ENCODE measurements at regions not wholly inside any gene's neighbourhood (a gene's known extent, or its start where the extent isn't known, plus 50 kb on each side); places are given as distances from the start of the nearest gene placed in this dataset.

DNA sequence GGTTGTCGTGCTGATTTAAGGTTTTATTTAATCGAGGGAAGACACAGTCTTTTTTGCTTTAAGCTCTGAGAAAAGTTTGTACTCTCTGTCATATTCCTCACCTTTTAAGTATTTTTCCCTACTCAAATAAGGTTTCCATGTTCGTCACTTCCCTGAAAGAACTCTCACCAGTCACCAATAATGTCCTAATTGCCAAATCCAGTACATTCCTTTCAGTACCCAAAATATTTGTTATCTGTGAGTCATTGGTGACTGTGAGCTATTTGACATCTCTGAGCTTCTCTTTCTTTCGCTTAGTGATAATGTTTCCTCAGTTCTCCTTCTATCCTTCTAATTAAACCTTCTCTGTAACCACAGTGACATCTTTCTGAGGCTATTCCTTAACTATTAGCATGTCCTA, 874.2 kb upstream of the ADGRL2 start:
- no peak for TF ChIP-seq EP300 (IDR thresholded peaks at IDR 0.05; ENCODE audit: borderline replicate concordance)
- TF ChIP-seq ZBTB7A (IDR thresholded peaks at IDR 0.05; ENCODE audit: low read depth) = no peak
- no peak for TF ChIP-seq NFIC (IDR thresholded peaks at IDR 0.05)
- no peak for TF ChIP-seq TCF12 (IDR thresholded peaks at IDR 0.05; ENCODE audit: low read depth)
- TF ChIP-seq, protein P1, sequence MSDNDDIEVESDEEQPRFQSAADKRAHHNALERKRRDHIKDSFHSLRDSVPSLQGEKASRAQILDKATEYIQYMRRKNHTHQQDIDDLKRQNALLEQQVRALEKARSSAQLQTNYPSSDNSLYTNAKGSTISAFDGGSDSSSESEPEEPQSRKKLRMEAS (IDR thresholded peaks at IDR 0.05) = no peak
- TF ChIP-seq FOXM1 (IDR thresholded peaks at IDR 0.05; ENCODE audit: borderline replicate concordance, low read depth) = no peak
- TF ChIP-seq TEAD4 (IDR thresholded peaks at IDR 0.05) = no peak
- no peak for TF ChIP-seq CREB1 (IDR thresholded peaks at IDR 0.05; ENCODE audit: low read depth)
- no peak for TF ChIP-seq RAD21 (IDR thresholded peaks at IDR 0.05; ENCODE audit: low read depth)
- TF ChIP-seq CEBPB (IDR thresholded peaks at IDR 0.05) = no peak
- TF ChIP-seq EGR1 (IDR thresholded peaks at IDR 0.05) = no peak

DNA sequence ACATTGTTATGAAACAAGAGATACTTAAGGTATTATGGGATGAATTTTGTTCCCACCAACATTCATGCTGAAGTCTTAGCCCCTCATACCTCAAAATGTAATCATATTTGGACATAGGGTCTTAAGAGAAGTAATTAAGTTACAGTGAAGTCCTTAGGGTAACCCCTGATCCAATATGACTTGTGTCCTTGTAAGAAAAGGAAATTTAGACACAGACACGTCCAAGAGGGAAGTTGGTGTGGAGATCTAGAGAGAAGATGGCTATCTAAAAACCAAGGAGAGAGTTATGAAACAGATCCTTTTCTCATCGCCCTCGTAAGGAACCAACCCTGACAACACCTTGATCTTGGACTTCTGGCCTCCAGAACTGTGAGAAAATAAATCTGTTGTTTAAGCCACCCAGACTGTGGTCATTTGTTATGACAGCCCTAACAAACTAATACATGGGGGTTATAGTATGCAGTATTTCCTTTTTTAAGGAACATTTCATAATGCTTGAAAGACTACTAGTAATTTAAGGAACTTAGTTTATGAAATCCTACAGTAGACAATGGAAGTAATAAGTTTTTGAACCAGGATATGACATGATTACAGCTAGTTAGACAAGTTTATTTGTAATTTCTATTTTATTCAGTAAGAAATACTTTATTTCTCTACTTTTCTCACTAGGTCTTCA, 875.5 kb upstream of the ADGRL2 start:
- no peak for TF ChIP-seq ZBTB7A (IDR thresholded peaks at IDR 0.05; ENCODE audit: low read depth)

DNA sequence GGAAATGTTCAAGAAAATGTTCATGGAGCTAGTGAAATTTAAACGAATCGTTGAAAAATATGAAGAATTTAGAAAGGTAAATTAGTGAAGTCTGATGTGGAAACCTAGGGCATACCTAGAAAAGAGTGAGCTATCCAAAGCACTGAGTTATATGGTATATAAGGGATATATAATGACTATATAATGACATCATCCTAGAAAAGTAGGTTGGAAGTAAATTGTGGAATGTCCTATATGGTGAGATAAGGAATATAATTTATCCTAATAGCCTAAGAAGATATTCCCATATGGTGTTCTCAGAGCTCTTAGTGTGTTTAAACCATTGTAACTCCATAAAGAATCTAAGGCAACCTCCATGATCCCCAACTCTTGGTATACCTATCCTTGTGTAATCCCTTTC, 876.4 kb upstream of the ADGRL2 start:
- TF ChIP-seq EP300 (IDR thresholded peaks at IDR 0.05; ENCODE audit: borderline replicate concordance) (no peak), NFIC (IDR thresholded peaks at IDR 0.05) (no peak), EGR1 (IDR thresholded peaks at IDR 0.05) (no peak), TAF1 (IDR thresholded peaks at IDR 0.05; ENCODE audit: low read depth) (no peak), YY1 (IDR thresholded peaks at IDR 0.05; ENCODE audit: low read depth) (no peak), CREB1 (IDR thresholded peaks at IDR 0.05; ENCODE audit: low read depth) (no peak), CEBPB (IDR thresholded peaks at IDR 0.05) (no peak), ZBTB7A (IDR thresholded peaks at IDR 0.05; ENCODE audit: low read depth) (no peak), TCF12 (IDR thresholded peaks at IDR 0.05; ENCODE audit: low read depth) (no peak), RAD21 (IDR thresholded peaks at IDR 0.05; ENCODE audit: low read depth) (no peak), FOXM1 (IDR thresholded peaks at IDR 0.05; ENCODE audit: borderline replicate concordance, low read depth) (no peak)
- TF ChIP-seq, protein P1 (IDR thresholded peaks at IDR 0.05) = no peak
- TF ChIP-seq, protein P2, sequence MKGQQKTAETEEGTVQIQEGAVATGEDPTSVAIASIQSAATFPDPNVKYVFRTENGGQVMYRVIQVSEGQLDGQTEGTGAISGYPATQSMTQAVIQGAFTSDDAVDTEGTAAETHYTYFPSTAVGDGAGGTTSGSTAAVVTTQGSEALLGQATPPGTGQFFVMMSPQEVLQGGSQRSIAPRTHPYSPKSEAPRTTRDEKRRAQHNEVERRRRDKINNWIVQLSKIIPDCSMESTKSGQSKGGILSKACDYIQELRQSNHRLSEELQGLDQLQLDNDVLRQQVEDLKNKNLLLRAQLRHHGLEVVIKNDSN (IDR thresholded peaks at IDR 0.05) = no peak
- TF ChIP-seq, protein P3, sequence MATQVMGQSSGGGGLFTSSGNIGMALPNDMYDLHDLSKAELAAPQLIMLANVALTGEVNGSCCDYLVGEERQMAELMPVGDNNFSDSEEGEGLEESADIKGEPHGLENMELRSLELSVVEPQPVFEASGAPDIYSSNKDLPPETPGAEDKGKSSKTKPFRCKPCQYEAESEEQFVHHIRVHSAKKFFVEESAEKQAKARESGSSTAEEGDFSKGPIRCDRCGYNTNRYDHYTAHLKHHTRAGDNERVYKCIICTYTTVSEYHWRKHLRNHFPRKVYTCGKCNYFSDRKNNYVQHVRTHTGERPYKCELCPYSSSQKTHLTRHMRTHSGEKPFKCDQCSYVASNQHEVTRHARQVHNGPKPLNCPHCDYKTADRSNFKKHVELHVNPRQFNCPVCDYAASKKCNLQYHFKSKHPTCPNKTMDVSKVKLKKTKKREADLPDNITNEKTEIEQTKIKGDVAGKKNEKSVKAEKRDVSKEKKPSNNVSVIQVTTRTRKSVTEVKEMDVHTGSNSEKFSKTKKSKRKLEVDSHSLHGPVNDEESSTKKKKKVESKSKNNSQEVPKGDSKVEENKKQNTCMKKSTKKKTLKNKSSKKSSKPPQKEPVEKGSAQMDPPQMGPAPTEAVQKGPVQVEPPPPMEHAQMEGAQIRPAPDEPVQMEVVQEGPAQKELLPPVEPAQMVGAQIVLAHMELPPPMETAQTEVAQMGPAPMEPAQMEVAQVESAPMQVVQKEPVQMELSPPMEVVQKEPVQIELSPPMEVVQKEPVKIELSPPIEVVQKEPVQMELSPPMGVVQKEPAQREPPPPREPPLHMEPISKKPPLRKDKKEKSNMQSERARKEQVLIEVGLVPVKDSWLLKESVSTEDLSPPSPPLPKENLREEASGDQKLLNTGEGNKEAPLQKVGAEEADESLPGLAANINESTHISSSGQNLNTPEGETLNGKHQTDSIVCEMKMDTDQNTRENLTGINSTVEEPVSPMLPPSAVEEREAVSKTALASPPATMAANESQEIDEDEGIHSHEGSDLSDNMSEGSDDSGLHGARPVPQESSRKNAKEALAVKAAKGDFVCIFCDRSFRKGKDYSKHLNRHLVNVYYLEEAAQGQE (IDR thresholded peaks at IDR 0.05; ENCODE audit: low read depth) = no peak

DNA sequence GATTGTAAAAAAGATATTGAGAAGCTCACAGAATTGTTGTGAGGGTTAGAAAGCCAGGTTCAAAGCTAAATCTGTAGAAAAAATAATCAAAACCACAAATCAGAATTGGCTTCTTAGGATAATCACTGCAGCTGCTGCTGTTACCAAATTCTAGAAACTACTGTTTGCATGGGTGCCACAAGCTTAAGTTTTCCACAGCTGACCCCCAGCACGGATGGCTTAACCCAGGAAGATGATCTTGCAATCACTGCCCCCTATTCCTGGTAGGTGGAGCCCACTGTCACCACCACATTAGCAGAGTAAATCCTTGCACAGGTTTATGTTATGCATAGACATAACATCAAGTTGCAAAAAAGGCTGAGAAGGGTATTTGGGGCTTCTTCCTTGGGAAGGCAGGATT, 877.8 kb upstream of the ADGRL2 start:
- TF ChIP-seq RAD21 (IDR thresholded peaks at IDR 0.05; ENCODE audit: low read depth) = no peak
- no peak for TF ChIP-seq TCF12 (IDR thresholded peaks at IDR 0.05; ENCODE audit: low read depth)
- TF ChIP-seq, protein P1 (IDR thresholded peaks at IDR 0.05) = no peak
- no peak for TF ChIP-seq EGR1 (IDR thresholded peaks at IDR 0.05)
- no peak for TF ChIP-seq FOXM1 (IDR thresholded peaks at IDR 0.05; ENCODE audit: borderline replicate concordance, low read depth)
- no peak for TF ChIP-seq TAF1 (IDR thresholded peaks at IDR 0.05; ENCODE audit: low read depth)
- no peak for TF ChIP-seq YY1 (IDR thresholded peaks at IDR 0.05; ENCODE audit: low read depth)
- no peak for TF ChIP-seq CREB1 (IDR thresholded peaks at IDR 0.05; ENCODE audit: low read depth)
- TF ChIP-seq TEAD4 (IDR thresholded peaks at IDR 0.05) = no peak
- TF ChIP-seq ZBTB7A (IDR thresholded peaks at IDR 0.05; ENCODE audit: low read depth) = no peak
- TF ChIP-seq CEBPB (IDR thresholded peaks at IDR 0.05) = no peak
- TF ChIP-seq, protein P3 (IDR thresholded peaks at IDR 0.05; ENCODE audit: low read depth) = no peak
- no peak for TF ChIP-seq EP300 (IDR thresholded peaks at IDR 0.05; ENCODE audit: borderline replicate concordance)
- TF ChIP-seq NFIC (IDR thresholded peaks at IDR 0.05) = no peak
- TF ChIP-seq, protein P2 (IDR thresholded peaks at IDR 0.05) = no peak

DNA sequence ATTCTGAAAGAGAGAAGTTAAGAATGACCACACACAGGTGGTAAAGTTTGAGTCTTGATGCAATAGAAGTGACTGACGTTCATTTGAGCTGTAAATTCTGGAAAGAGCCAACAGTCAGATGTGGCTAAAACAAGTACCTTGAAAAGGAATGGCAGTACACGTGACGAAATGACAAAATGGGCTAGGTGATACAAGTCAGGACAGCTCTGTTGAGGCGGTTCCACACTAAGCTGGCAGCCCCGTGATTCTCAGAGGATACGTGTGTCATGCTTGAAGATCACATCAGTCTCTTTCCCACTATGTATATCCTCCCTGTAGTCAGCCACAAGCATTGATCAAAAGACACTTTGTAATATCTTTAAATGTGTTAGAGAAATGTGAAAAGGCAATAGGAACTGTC, 881.3 kb upstream of the ADGRL2 start:
- no peak for TF ChIP-seq EGR1 (IDR thresholded peaks at IDR 0.05)

DNA sequence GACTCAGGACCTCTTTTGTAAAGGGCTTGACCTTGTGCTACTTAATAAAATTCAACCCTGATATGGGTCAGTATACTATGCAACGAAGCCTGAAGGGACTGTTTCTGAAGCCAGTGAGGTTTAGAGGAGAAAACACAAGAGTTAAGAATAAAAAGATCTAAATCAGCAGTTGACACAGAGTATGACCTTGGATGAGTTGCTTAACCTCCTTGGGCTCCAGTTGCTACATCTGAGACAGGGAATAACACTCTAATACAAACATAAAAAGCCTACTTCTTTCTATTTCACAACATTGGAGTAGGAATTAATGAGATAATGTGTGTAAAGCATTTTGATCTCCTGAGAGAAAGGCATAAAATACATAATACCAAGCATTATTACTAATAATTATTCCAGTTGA, 882.4 kb upstream of the ADGRL2 start:
- TF ChIP-seq TAF1 (IDR thresholded peaks at IDR 0.05; ENCODE audit: low read depth) (no peak), EP300 (IDR thresholded peaks at IDR 0.05; ENCODE audit: borderline replicate concordance) (no peak), NFIC (IDR thresholded peaks at IDR 0.05) (no peak), YY1 (IDR thresholded peaks at IDR 0.05; ENCODE audit: low read depth) (no peak), FOXM1 (IDR thresholded peaks at IDR 0.05; ENCODE audit: borderline replicate concordance, low read depth) (no peak), TCF12 (IDR thresholded peaks at IDR 0.05; ENCODE audit: low read depth) (no peak), CEBPB (IDR thresholded peaks at IDR 0.05) (no peak), ZBTB7A (IDR thresholded peaks at IDR 0.05; ENCODE audit: low read depth) (no peak), TEAD4 (IDR thresholded peaks at IDR 0.05) (no peak), CREB1 (IDR thresholded peaks at IDR 0.05; ENCODE audit: low read depth) (no peak), RAD21 (IDR thresholded peaks at IDR 0.05; ENCODE audit: low read depth) (no peak), EGR1 (IDR thresholded peaks at IDR 0.05) (no peak)
- TF ChIP-seq, protein P3 (IDR thresholded peaks at IDR 0.05; ENCODE audit: low read depth) = no peak
- TF ChIP-seq, protein P1 (IDR thresholded peaks at IDR 0.05) = no peak
- TF ChIP-seq, protein P2 (IDR thresholded peaks at IDR 0.05) = no peak
